ENCODE measurements at regions not wholly inside any gene's neighbourhood (a gene's known extent, or its start where the extent isn't known, plus 50 kb on each side); places are given as distances from the start of the nearest gene placed in this dataset.
A peak's percentile ranks its signal among the peaks of the same experiment; 100 is the strongest.
"Not testable (repeated sequence)": the region's sequence is repeated elsewhere in the genome, so short reads cannot be mapped to it uniquely, and the experiment has no call there.

GRCh38 chr2:91568391-91569338 is 2877.2 kb downstream of the RPIA start:
- not testable (repeated sequence) for DNase-seq (ENCODE audit: low read depth)

GRCh38 chr2:91571239-91571923 is 2879.9 kb downstream of the RPIA start:
- peak; percentile 54 for DNase-seq (ENCODE audit: low read depth)

- DNase-seq (ENCODE audit: low read depth), result not testable (repeated sequence)
Observed at GRCh38 chr2:91573018-91573417, 2881.5 kb downstream of the RPIA start.

- DNase-seq (ENCODE audit: low read depth), result not testable (repeated sequence)
Observed at GRCh38 chr2:91573755-91574154, 2882.3 kb downstream of the RPIA start.

- not testable (repeated sequence) for DNase-seq (ENCODE audit: low read depth)
Observed at GRCh38 chr2:91574255-91574654, 2882.8 kb downstream of the RPIA start.

- not testable (repeated sequence) for DNase-seq (ENCODE audit: low read depth)
Observed at GRCh38 chr2:91575701-91576100, 2884.2 kb downstream of the RPIA start.

- DNase-seq (ENCODE audit: low read depth), result not testable (repeated sequence)
Observed at GRCh38 chr2:91577406-91577805, 2885.9 kb downstream of the RPIA start.

GRCh38 chr2:91578678-91579077 is 2887.2 kb downstream of the RPIA start:
- DNase-seq (ENCODE audit: low read depth), result not testable (repeated sequence)

GRCh38 chr2:91579555-91579954 is 2888.1 kb downstream of the RPIA start:
- not testable (repeated sequence) for DNase-seq (ENCODE audit: low read depth)

GRCh38 chr2:91580043-91580442 is 2888.6 kb downstream of the RPIA start:
- not testable (repeated sequence) for DNase-seq (ENCODE audit: low read depth)

- DNase-seq (ENCODE audit: low read depth), result not testable (repeated sequence)
Observed at GRCh38 chr2:91587098-91587497, 2895.6 kb downstream of the RPIA start.

GRCh38 chr2:91587908-91588535 is 2896.5 kb downstream of the RPIA start:
- DNase-seq (ENCODE audit: low read depth), result not testable (repeated sequence)

GRCh38 chr2:91588782-91589223 is 2897.3 kb downstream of the RPIA start:
- not testable (repeated sequence) for DNase-seq (ENCODE audit: low read depth)

- DNase-seq (ENCODE audit: low read depth), result not testable (repeated sequence)
Observed at GRCh38 chr2:91589454-91590328, 2898.2 kb downstream of the RPIA start.

GRCh38 chr2:91590381-91590780 is 2898.9 kb downstream of the RPIA start:
- DNase-seq (ENCODE audit: low read depth), result not testable (repeated sequence)

GRCh38 chr2:91591066-91591465 is 2899.6 kb downstream of the RPIA start:
- not testable (repeated sequence) for DNase-seq (ENCODE audit: low read depth)

- DNase-seq (ENCODE audit: low read depth), result not testable (repeated sequence)
Observed at GRCh38 chr2:91597436-91597835, 2906.0 kb downstream of the RPIA start.

- DNase-seq (ENCODE audit: low read depth), result peak; percentile 16
Observed at GRCh38 chr2:91598519-91598918, 2907.0 kb downstream of the RPIA start.

- peak; percentile 28 for DNase-seq (ENCODE audit: low read depth)
Observed at GRCh38 chr2:91599000-91599399, 2907.5 kb downstream of the RPIA start.

- not testable (repeated sequence) for DNase-seq (ENCODE audit: low read depth)
Observed at GRCh38 chr2:91602860-91603259, 2911.4 kb downstream of the RPIA start.

GRCh38 chr2:91603996-91604395 is 2912.5 kb downstream of the RPIA start:
- not testable (repeated sequence) for DNase-seq (ENCODE audit: low read depth)

Data from RPMI7951 (cell line).